ENCODE measurements at regions not wholly inside any gene's neighbourhood (a gene's known extent, or its start where the extent isn't known, plus 50 kb on each side); places are given as distances from the start of the nearest gene placed in this dataset.

DNA sequence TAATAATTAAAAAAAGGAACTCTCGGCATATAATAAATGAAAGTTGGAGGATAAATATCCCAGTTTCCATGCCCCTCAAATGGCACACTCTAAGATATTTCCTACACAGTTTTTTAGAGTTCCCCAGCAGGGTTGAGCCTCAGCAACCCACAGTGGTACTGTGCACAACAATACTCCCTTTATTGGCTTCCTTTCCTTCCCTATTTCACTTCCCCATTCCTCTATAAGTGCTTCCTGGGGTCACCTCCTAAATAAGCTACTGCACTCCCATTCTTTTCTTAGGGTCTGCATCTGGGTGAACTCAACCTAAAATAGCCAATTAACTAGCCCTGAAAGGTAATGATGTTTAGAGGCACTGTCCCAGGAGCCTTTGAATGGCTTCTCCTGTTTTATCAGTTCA is 76.4 kb upstream of the NHS start:
- TF ChIP-seq, protein P1, sequence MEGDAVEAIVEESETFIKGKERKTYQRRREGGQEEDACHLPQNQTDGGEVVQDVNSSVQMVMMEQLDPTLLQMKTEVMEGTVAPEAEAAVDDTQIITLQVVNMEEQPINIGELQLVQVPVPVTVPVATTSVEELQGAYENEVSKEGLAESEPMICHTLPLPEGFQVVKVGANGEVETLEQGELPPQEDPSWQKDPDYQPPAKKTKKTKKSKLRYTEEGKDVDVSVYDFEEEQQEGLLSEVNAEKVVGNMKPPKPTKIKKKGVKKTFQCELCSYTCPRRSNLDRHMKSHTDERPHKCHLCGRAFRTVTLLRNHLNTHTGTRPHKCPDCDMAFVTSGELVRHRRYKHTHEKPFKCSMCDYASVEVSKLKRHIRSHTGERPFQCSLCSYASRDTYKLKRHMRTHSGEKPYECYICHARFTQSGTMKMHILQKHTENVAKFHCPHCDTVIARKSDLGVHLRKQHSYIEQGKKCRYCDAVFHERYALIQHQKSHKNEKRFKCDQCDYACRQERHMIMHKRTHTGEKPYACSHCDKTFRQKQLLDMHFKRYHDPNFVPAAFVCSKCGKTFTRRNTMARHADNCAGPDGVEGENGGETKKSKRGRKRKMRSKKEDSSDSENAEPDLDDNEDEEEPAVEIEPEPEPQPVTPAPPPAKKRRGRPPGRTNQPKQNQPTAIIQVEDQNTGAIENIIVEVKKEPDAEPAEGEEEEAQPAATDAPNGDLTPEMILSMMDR (conservative IDR thresholded peaks at IDR 0.05; ENCODE audit: low read depth, low read length), result no peak
- H3K4me3 ChIP-seq (ENCODE audit: low read depth, low read length), result no peak overlapping the region

DNA sequence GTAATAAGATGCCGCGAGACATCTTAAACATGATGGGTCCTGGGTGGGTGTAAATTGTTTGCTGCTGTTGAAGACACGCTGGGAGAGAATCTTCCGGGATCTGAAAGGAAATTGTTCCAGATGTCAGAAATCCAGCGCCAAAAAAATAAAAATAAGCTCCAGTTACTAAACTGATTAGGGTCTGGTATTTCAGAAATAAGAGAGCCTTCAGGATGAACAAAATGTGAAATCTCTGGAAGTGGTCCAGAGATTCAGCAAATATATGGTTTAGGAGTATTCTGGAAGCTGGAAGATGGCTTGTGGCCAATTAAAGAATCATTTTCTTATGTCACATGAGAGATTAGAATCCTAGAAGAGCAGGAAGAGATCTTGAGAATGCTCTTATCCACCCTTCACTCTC is 75.8 kb upstream of the NHS start:
- H3K4me3 ChIP-seq (ENCODE audit: low read depth, low read length), result peak overlapping the region; percentile 8
- TF ChIP-seq, protein P1 (conservative IDR thresholded peaks at IDR 0.05; ENCODE audit: low read depth, low read length), result no peak
- DNase-seq (ENCODE audit: low read depth), result no peak

More for the DNA sequence above, 76.4 kb upstream of the NHS start:
- DNase-seq (ENCODE audit: low read depth), result no peak

DNA sequence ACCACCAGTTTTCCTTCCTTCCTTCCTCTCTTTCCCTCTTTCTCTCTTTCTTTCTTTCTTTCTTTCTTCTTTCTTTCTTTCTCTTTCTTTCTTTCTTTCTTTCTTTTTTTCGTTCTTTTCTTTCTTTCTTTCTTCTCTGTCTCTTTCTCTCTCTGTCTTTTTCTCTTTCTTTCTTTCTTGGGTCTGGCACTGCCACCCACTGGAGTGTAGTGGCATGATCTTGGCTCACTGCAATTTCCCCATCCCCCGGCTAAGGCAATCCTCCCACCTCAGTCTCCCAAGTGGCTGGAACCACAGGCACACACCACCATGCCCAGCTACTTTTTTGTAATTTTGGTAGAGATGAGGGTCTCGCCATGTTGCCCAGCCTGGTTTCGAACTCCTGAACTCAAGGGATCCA is 51.6 kb upstream of the NHS start:
- TF ChIP-seq, protein P1 (conservative IDR thresholded peaks at IDR 0.05; ENCODE audit: low read depth, low read length), result no peak

More for the DNA sequence above, 51.6 kb upstream of the NHS start:
- DNase-seq (ENCODE audit: low read depth), result no peak
- H3K4me3 ChIP-seq (ENCODE audit: low read depth, low read length), result no peak overlapping the region

Data from choroid plexus epithelial cell (primary cell).